ENCODE measurements at regions not wholly inside any gene's neighbourhood (a gene's known extent, or its start where the extent isn't known, plus 50 kb on each side); places are given as distances from the start of the nearest gene placed in this dataset.

DNA sequence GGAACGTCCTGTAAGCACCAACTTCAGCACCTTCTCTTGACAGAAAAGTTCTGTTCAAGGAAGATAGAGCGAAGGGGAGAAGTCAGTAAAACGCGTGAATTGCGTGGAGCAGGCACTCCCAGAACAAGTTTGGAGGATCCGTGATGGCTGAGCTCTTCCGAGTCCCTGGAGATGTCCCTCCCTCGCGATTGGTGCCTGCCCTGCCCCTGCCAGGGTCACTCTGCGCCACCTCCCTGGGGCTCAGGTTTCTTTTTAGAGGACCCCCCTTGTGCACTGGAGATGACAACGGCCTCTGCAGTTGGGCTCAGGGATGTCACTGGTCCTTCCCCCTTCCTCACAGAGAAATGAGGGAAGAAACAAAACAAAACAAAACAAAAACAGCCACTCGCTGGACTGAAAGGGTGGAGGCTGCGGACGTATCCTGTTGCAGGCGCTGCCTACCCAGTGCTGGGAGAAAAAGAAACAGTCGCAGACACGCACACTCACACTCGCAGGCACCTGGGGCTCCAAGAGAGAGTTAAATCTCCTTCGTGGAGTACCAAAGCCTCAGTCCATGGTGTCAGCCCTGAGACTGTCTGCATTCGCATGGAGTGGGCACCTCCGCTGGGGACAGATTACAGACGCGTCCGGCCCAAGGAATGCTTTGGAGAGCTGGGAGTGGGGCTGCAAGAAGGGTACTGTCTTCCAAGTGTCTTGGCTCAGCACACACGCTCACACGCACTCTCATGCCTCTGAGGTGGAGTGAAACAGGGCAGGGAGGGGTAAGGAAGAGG lies 512.7 kb downstream of the SLCO4C1 start:
- TF ChIP-seq POLR2A (IDR thresholded peaks at IDR 0.05; ENCODE audit: extremely low read depth, insufficient read length): no peak
- no peak for TF ChIP-seq MYC (IDR thresholded peaks at IDR 0.05; ENCODE audit: low read depth, low read length)
- TF ChIP-seq, protein P1, sequence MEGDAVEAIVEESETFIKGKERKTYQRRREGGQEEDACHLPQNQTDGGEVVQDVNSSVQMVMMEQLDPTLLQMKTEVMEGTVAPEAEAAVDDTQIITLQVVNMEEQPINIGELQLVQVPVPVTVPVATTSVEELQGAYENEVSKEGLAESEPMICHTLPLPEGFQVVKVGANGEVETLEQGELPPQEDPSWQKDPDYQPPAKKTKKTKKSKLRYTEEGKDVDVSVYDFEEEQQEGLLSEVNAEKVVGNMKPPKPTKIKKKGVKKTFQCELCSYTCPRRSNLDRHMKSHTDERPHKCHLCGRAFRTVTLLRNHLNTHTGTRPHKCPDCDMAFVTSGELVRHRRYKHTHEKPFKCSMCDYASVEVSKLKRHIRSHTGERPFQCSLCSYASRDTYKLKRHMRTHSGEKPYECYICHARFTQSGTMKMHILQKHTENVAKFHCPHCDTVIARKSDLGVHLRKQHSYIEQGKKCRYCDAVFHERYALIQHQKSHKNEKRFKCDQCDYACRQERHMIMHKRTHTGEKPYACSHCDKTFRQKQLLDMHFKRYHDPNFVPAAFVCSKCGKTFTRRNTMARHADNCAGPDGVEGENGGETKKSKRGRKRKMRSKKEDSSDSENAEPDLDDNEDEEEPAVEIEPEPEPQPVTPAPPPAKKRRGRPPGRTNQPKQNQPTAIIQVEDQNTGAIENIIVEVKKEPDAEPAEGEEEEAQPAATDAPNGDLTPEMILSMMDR (IDR thresholded peaks at IDR 0.05; ENCODE audit: low read depth, low read length): no peak
